Esophagus muscularis mucosa (tissue), 4 donors: ENCODE measurements at regions not wholly inside any gene's neighbourhood (a gene's known extent, or its start where the extent isn't known, plus 50 kb on each side); places are given as distances from the start of the nearest gene placed in this dataset.

Experiments
- CTCF ChIP-seq, 3 experiments: fragments of 200-600 bp in 2 of 3; fragments of 450-650 bp in 1 of 3; sonication (generic) in 2 of 3; IDR thresholded peaks; one replicate each; pipeline ENCODE4 v1.5.1; 2017 to 2019; ENCODE audit warnings: antibody characterized with exemption in 3 of 3, mild to moderate bottlenecking in 2 of 3, moderate library complexity in 1 of 3
- EP300 ChIP-seq: sonication (generic); formaldehyde crosslinking; IDR thresholded peaks from one replicate; pipeline ENCODE4 v1.6.1; 2017; ENCODE audit warnings: antibody characterized with exemption
- POLR2A ChIP-seq: fragments of 450-650 bp; IDR thresholded peaks from one replicate; pipeline ENCODE4 v1.6.1; 2017; ENCODE audit warnings: antibody characterized with exemption, moderate library complexity, mild to moderate bottlenecking, low read depth
- POLR2AphosphoS5 ChIP-seq, 2 donors: sonication (generic); formaldehyde crosslinking; IDR thresholded peaks; one replicate each; pipeline ENCODE4 v1.6.1; 2017; ENCODE audit warnings: antibody characterized with exemption in 2 of 2

DNA sequence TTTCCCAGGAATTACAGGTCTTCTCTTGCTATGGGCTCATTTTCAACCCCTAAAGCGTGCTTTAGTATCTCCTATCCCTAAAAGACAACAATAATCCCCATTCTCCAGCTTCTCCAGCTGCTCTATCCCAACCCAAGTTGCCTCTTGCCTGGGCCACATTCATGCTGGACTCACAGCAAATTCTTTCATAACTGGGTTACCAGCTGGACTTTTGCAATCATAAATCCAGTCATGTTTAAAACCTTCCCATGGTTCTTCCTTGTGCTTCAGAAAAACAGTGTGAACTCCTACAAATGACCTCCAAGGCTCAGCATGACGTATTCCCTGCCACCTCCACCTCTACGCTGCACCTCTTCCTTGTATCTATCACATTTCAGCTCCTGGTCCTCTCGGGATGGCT is 346.9 kb downstream of the GADD45G start:
- TF ChIP-seq CTCF (IDR thresholded peaks at IDR 0.05) (no peak), EP300 (no peak), POLR2AphosphoS5 (IDR thresholded peaks at IDR 0.05) (no peak), POLR2A (no peak)
